ENCODE measurements at regions not wholly inside any gene's neighbourhood (a gene's known extent, or its start where the extent isn't known, plus 50 kb on each side); places are given as distances from the start of the nearest gene placed in this dataset.

GRCh38 chr22:46090631-46091201, 59.6 kb upstream of the PPARA start:
- no peak for TF ChIP-seq CTCF (conservative IDR thresholded peaks at IDR 0.05; ENCODE audit: low read depth, low read length)
- no peak for TF ChIP-seq BHLHE40 (IDR thresholded peaks at IDR 0.05; ENCODE audit: low read depth, low read length)
- no peak for TF ChIP-seq NFE2L2 (IDR thresholded peaks at IDR 0.05; ENCODE audit: low read depth, low read length)
- TF ChIP-seq MXI1 (IDR thresholded peaks at IDR 0.05; ENCODE audit: borderline replicate concordance, low read depth, low read length): no peak
- TF ChIP-seq POLR2A (IDR thresholded peaks at IDR 0.05; ENCODE audit: low read depth, low read length): no peak
- TF ChIP-seq SMC3 (IDR thresholded peaks at IDR 0.05; ENCODE audit: low read depth, low read length): no peak
- TF ChIP-seq CEBPB (IDR thresholded peaks at IDR 0.05; ENCODE audit: low read depth, low read length): no peak

Measured in IMR-90 (cell line).